ENCODE measurements at regions not wholly inside any gene's neighbourhood (a gene's known extent, or its start where the extent isn't known, plus 50 kb on each side); places are given as distances from the start of the nearest gene placed in this dataset.

DNA sequence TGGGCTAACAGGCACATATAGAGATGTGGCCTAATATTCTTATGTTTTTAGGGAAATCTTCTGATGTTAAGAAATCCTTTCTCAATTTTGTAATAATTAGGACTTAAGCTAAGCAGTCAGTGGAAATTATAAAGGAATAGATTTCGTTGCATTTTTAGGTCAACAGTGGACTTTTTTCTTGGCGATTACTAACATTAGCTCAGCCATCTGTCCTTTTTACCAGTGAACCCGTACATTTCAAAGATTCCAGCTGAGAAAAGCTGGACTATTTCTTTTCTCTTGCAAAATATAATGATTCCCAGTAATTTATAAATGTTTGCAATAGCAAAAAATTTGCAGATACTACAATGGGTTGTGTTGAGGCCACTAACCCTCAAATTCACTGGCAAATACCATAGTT is 54.9 kb upstream of the CA10 start:
- TF ChIP-seq, protein P1, sequence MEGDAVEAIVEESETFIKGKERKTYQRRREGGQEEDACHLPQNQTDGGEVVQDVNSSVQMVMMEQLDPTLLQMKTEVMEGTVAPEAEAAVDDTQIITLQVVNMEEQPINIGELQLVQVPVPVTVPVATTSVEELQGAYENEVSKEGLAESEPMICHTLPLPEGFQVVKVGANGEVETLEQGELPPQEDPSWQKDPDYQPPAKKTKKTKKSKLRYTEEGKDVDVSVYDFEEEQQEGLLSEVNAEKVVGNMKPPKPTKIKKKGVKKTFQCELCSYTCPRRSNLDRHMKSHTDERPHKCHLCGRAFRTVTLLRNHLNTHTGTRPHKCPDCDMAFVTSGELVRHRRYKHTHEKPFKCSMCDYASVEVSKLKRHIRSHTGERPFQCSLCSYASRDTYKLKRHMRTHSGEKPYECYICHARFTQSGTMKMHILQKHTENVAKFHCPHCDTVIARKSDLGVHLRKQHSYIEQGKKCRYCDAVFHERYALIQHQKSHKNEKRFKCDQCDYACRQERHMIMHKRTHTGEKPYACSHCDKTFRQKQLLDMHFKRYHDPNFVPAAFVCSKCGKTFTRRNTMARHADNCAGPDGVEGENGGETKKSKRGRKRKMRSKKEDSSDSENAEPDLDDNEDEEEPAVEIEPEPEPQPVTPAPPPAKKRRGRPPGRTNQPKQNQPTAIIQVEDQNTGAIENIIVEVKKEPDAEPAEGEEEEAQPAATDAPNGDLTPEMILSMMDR (conservative IDR thresholded peaks at IDR 0.05 in 1 of 2, IDR thresholded peaks at IDR 0.05 in 1 of 2; ENCODE audit: low read depth in 1 of 2, low read length in 2 of 2): no peak
- no peak for TF ChIP-seq EZH2 (IDR thresholded peaks at IDR 0.05; ENCODE audit: low read length, missing control alignments)
